Hematopoietic multipotent progenitor cell treated with erythropoietin and hydrocortisone succinate and interleukin-3 and kit ligand, for 8 days (in vitro differentiated cells): ENCODE measurements at regions not wholly inside any gene's neighbourhood (a gene's known extent, or its start where the extent isn't known, plus 50 kb on each side); places are given as distances from the start of the nearest gene placed in this dataset.

Experiments
- DNase-seq: peaks from one replicate; pipeline ENCODE4 v3.0.0-alpha.2; 2015

DNA sequence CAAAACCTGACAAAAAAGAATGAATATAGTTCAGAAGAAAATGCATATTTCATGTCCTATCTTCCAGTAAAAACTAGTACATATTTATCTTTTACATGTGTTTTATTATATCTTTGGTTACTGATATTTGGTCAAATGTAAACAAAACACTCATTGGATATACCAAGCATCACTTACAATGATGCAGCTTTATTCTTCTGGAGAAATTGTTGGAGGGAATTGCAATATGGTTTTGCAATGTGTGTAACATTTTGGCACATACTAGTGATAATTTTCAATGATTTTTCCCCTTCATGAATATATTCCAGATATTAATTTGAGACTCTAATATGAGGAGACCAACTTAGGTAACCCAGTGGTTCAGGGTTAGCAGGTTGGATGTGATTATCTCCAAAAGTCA lies 146.1 kb downstream of the ZC3H11B start:
- DNase-seq: no peak

DNA sequence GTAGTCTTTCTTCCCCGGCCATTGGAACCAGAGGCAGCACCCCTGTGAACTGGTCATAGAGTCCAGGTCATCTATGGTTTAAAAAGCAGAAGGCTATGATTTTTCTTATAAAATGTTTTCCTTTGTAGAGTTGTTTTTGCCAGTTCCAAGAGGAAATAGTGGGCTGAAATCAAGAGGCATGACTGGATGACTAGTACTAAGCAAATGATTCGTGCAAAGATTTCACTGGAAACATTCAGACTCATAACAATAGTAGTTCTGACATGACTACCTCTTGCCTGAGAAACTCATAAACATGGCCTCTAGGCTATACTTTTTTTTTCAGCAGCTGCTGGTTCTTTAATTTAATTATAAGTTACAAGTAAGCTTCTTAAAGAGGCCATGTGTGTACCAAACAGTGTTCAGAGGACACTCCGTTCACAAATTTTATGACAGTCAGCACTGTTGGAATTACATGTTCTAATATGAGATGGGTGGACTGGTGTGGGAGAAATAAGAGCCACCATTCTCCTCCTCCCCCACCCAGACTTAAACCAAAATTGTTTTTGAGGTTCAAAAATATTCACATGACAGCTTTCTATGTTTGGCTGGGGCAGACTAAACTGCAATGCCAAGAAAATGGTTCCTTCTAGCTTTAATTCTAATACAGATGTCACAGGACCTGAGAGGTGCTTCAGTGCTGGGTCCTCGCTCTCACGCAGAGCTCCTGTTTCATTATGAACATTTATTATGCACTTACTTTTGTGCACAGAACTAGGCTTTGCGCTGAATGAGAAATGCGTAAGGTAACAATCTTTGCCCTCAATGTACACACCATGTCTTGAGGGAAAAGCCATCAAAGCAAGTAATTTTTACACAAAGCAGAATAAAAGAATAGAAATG lies 147.5 kb downstream of the ZC3H11B start:
- DNase-seq: no peak

DNA sequence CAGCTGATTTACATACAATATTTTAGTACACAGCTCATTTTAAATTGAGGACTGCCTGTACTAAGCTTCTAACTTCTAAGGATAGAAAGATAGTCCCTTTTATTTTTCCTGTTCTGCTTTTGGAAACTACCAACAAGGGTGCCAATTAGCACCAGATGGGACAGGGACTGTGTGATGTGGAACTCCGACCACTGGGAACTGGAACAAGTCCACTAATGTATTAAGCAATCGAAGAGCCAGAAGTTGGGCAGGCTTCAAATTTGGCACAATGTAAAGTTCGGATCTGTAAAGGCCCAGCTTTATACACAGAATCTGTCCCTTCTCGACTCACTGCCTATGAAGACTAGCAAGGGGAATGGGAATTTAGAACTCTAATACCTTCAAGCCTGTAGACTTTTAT lies 149.3 kb downstream of the ZC3H11B start:
- no peak for DNase-seq

DNA sequence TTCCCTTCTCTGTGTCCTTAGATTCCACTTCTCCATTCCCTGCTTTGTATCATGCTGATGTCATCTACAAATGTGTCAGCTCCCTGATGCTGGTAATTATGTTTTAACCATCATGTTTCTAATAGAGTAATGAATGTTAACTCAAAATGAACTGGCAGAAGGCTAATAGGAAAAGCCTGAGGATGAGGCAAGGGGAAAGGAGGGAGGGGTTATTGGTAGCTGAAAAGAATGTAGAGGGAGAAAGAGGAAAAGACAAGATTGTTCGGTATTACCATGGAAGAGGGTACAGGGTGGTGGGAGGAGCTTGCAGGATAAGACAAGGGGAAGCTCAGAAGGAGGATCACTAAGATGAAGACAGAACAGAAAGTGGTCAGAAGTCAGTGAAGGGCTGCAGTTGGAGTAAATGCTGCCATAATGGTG lies 150.9 kb downstream of the ZC3H11B start:
- DNase-seq: no peak

DNA sequence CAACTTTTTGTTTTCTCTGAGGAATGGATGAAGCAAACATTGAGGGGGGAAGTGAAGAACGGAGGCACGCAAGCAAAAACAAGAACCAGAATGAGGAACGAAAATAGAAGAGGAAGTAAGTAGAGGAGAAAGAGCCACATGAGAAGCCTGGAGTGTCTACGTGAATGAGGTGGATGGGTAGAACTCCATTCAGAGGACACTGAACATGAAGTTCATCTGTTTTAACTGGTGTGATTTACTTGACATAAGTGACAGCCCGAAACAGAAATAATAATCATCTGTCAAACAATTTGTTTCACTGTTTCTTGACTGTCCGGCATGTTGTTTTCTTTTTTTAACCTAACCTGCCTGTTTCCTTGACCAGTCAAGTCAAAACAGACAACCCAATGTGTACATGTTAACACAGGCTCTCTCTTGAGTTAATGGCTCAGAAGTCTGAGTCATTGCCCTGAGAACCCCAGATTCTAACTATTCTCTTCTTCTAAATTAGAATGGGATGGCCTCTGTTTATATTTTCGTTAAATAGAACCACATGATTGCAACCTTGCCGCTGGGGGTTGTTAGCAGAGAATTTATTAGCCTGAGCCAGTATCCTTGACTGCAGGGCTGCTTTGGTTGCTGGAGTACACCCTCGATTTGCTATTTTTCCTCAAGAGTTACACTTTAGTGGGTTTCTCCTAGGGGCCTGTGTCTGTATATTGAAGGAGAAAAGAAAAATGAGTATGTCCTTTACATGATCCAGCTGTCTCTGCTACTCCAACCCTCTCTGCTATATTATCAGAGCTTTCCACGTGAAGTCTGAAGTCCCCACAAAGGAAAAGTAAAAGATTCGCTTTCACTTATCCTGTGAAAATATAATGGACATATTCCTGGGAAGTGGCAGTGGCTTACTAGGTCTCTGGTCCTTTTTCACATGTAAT lies 151.7 kb downstream of the ZC3H11B start:
- DNase-seq: no peak

DNA sequence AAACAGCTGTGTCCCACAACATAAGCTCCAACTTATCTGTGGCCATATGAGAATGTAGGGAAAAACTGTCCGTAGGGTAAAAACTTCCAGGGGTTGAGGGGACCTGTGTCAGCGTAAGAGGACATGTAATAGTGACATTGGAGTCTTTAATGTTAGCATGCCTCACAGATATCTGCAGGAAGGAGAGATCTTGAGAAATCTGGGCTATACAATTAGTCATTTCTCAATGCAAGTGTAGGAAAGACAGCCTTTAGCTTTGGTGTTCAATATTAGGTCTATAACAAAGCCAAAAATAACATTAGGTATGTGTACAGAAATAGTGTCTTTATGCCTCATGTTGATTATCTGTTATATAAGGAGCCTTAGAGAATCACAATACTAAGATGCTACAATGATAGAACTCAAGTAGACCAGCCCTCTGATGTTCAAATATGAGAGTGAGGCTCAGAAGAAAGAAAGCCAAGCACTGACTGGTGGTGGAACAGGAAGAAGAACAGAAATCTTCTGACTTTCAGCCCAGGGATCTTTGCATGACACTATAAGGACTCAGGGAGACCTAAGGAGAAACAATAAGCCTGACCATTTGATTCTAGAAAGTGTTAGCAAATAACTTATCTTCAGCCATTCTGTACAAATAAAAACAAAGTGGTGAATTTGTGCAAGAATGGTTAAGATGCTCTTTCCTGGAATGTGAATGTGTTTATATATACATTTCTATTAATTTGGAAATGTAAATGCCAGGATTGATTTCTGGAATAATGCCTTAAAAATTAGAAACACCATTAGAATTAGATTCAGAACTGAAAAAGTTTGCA lies 152.6 kb downstream of the ZC3H11B start:
- DNase-seq: no peak

DNA sequence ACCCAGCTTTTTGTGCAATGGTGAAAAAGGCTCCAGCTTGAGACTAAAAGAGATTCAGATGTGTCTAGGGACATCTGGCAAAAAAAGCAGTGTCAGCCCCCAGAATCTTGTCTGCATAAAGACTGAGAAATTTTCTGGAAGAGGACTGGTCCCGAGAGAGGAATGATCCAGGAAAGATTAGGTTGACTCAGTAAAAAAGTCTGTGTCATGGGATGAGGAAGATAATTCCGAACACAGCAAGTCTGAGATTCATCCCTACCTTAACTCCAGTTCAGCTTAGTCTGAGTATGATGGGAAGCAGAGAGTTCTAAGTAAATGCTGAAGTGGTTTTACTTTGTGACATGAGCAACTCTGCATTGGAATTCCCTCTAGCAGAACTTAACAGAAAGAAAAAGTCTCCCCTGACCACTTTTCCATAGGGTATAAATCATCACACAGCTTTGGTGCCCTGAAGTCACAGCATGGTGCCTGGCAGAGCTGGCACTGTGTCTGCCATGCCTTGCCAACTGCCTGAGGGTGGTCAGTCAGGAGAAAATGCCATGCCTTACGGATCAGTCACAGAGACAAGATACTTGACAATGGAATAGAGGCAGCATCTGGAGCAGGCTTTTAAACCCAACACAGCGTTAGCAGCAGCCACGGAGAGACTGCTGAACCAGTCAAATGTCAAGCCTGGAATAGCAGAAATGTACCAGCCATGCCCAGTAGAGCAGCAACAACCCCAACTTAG lies 153.4 kb downstream of the ZC3H11B start:
- DNase-seq: no peak

DNA sequence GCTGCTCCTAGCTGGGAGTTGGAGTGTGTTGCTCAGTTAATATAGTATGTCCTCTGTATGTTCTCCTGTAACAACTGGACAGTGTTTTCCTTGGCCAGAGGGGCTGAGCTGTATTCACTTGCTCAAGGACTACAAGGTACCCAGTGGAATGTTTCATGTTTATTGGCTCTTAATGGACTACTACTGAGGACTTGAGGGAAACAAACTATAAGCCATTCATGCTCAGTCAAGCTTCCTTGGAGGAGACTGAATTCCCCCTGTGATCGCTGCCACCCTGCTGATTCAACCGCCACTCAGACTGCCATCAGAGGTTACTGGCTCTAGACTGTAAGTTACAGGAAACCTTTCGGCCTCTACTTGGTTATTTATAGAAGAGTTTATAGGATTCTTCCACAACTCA lies 166.6 kb downstream of the ZC3H11B start:
- DNase-seq: no peak

DNA sequence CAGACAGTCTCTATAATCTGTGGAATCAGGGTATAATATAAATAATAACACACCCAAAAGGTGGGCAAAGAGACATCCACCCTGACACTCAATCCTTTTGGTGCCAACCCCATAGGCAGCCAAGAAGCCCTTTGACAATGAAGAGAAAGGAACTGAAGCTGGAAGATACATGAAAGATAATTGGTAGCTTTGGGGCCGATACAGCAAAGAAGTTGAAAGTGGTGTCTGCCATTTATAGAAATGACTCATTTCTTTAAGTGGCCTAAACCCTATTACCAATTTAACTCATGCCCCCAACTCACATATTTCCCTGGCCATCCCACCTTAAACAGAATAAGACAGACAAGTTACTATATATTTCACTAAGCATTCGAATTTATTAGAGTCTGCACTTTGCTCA lies 167.0 kb downstream of the ZC3H11B start:
- DNase-seq: no peak

DNA sequence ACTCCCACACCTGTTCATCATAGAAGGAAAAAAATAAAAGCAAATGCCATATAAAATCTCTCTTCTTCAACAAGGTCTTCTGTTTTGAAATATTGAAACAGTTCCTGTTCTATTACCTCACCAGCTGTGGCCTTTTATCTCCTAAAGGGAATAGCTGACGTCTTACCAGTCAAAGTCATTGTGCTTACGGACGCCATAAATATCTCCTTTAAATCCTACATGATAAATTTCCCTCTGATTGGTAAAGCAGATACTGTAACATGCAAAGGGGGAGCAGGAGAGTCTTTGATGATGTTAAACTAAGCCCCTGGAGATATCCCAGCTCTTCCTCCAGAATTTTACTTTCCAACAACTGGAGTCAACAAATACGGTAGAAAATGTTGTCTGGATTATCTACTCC lies 168.4 kb downstream of the ZC3H11B start:
- no peak for DNase-seq

DNA sequence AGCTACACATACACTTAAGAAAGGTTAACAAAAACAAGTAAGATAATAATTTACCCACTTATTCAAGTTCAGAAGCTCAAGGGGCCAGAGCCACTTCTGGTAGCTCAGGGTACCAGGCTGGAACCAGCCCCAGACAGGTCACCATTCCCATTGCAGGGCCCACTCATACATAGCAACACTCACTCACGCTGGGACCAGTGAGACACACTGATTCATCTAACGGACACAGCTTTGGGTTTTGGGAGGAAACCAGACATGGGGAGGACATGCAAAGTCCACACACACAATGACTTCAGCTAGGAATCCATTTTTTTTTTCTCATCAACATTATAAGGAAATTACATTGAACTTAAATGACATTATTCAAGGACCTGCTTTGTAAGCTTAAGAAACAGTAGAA lies 169.1 kb downstream of the ZC3H11B start:
- DNase-seq: no peak

DNA sequence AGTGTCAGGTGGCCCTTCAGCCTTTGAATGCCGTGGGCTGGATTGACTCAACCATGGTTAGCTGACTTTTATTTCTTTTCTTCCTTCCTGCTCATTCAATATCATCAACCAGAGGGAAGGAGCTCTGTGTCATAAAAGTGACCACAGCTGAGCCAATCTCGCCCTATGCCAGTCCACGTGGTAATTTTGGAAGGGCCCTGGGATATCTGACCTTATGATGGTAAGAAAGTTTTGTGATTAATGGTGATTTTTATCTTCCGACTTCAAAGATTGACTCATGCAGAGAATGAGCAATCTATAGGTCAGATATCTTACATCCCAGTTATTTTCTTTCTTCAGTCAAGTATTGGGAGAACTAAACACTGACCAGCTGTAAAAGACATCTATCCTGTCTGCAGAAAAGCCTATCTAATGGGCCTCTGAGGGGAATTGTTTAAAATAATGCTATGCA lies 170.3 kb downstream of the ZC3H11B start:
- no peak for DNase-seq

DNA sequence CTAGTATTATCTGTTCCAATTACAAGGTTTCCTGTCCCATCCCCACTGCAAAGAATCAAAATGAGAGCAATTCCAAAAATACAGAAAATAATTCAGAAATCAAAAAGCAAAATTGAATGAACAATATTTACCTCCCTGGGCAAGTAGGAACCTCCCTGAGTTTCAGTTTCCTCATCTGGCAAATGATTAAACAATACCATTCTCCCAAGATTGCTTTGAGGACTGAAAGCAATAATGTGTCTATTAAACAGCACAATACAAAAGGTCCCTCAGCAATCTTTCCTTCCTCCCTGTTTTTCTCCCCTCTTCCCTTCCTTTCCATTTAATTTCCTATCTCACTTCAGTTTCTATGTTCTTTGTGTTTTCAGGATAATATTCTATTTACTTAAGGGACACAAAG lies 171.0 kb downstream of the ZC3H11B start:
- no peak for DNase-seq

DNA sequence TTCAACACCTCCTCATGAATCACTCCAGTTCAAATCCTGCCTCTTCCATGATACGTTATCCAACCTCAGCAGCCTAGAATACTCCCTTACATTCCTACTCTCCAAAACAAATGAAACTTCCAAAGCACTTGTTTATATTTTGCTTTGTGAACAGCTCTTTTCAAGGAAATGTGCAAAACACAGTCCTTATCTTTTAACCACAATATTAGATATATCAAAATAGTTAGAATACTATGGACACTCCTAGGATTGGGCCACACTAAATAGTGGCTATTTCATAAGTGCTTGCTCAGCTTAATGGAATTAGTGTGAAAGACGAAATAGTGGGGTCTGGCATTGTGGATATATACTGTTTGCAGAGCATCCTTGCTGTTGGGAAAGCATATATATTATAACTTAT lies 173.5 kb downstream of the ZC3H11B start:
- DNase-seq: no peak

DNA sequence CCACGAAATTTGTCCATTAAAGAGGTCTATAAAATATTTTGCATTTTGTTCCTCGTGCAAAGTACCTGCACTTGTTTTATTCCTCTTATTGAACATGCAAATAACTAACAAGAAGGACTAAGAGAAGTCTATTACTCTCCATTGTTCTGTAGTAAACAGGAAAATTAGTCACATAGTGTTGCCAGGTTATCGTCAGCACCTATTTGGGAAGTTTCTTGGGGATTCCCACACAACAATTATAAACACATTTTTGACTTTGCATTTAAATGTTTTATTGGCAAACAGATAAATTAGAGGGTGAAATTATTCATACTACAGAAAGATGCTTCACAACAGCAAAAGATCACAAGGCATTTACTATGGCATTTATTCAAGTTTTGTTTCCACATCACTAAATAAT lies 174.5 kb downstream of the ZC3H11B start:
- no peak for DNase-seq

DNA sequence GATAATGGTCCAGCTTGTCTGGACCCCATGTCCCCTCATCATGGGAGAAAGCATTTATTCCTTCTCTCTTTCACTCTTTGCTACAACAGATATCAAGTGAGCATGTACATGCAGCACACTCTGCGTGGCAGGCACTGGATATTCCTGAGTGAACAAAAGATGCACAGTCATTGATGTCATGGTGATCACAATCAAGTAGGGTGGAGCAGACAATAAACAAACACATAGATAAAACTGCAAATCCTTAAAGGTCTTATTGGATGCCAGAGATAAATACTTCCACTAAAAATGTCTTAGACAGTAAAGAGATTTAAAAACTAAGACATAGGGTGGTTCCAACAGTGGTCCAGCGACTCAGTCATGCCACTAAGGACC lies 178.0 kb downstream of the ZC3H11B start:
- no peak for DNase-seq

DNA sequence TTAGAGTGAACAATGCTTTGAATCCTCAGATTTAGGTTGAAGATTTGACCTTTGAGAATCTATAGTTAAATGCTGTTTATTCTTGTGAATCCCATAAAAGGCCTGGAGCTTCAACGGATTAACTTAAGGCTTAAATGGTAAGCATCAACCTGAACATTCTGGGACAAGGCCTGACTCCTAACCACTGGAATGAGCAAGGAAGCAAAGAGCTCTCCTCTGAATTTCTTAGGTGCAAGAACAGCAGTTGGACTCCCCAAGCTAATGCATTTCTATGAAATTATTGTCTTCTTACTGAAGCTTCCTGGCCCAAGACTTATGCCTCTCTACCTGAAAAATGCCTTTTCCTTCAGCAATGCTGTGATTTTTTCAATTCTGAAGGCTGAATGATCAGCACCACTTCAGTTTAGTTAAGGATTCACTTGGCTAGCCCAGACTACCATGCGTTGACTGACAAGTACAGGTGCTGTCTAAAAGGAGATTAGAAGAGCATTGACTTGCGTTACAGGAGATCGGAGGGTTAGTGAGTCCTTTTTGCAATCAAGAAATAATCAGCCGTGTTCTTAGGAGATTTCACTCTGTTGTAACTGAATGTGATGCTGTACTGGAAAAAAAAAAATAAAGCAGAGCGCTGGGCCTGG lies 178.5 kb downstream of the ZC3H11B start:
- DNase-seq: no peak

DNA sequence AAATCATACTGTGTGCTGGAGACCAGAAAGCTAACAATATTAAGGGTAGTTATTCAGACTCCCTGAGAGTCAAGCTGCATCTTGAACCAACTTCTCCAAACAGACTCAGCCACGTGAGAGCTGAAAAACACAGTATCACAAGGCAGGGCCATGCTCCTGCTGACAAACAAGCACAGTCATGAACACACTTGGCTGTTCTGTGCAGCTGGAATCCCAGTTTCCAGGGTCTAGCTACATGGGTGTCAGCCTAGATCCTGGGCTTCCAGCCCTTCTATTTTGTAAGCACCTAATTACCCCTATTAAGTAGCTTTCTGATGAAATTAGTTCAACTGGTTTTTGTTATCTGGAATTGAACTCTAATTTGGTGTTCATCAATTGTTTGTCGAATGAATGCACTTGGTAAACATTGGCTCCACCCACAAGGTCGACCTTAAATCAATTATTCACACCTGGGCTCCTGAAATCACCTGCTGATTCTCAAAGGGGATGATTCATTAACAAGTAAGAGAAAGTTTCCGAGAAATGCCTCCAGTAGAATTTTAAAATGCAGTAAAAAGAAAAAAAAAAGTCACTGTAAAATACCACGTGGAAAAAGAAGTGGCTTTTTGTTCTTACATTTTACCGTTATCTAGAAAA lies 179.3 kb downstream of the ZC3H11B start:
- no peak for DNase-seq

DNA sequence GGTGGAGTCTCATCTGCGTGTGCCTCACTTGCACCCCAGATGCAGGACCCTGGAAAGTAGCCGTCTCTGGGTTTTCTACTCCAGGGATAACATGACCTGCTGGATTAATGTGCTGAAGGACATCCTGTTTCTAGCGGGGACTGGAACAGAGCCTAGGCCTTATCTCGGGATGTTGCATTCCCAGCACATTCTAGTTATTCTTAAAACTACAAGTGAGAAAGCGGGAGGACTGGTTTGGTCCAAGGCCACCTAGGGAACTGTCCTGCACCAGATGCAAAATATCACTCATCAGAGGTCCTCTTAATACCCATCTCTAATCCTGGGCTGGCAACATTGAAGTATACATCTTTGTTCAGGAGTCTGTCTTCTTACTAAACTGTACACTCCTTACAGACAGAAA lies 179.9 kb downstream of the ZC3H11B start:
- DNase-seq: no peak

DNA sequence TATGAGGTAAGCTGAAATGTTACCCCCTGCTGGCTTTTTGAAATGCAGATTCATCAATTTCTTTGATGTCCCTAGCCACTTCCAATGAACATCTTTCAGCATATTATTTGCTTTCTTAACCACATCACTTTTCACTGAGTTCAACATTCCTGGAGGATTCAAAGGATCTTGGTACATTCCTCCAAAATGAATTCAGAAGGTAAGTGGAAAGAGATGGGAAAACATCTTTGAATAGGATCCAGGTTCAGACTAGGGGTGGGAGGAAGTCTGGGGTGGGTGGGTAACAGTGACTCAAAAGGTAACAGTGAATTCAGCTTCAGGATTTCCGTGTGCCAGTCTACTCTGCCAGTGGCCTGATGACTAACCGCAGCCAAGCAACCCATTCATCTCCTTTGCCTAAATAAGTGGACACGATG lies 180.7 kb downstream of the ZC3H11B start:
- DNase-seq: no peak

DNA sequence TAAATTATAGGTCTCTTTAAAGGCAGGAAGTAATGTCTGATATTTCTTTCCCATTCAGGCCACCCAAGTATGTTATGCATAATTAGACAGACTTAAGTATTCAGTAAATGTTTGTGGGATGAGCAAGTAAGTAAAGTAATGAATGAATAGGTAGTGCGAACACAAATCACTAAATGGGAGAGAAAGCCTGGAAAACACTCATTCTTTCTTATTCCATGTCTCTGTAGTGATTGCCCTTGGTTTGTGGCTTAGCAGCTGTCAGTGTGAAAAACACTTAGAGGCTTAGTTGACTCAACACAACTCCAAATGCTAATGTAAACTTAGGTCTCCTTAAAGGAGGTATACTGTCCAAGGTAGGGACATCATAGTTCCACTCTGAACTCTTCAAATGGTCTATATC lies 182.5 kb downstream of the ZC3H11B start:
- no peak for DNase-seq
